HEK293 (cell line): ENCODE measurements at regions not wholly inside any gene's neighbourhood (a gene's known extent, or its start where the extent isn't known, plus 50 kb on each side); places are given as distances from the start of the nearest gene placed in this dataset.

Source experiments
- CTCF ChIA-PET: fragments of 350-600 bp; formaldehyde crosslinking; extraction: SDS; loops from one replicate; lab custom pipeline; 2021; ENCODE audit warnings: antibody characterized with exemption; lab: Yijun Ruan, JAX
- POLR2A ChIA-PET: fragments of 300-600 bp; formaldehyde crosslinking; extraction: SDS; loops from one replicate; lab custom pipeline; 2020; ENCODE audit warnings: antibody characterized with exemption, inconsistent platforms; lab: Yijun Ruan, JAX
- H3K27ac ChIP-seq: fragments of 200-500 bp; sonication (Bioruptor generic); 2 replicates; pipeline ENCODE4 v1.5.1; 2014; ENCODE audit warnings: low read depth, low read length, control low read depth, inconsistent platforms; ENCODE audit errors: extremely low read depth
- H3K36me3 ChIP-seq, 2 experiments: fragments of 200-500 bp in 1 of 2; sonication (Bioruptor generic) in 1 of 2; 1 replicate in 1 of 2; 2 replicates in 1 of 2; pipeline ENCODE4 v1.5.1; 2014 to 2017; ENCODE audit warnings: inconsistent platforms in 2 of 2, low read length in 2 of 2; ENCODE audit not compliant: control insufficient read depth in 2 of 2, insufficient read depth in 1 of 2
- H3K4me1 ChIP-seq: fragments of 200-500 bp; sonication (Bioruptor generic); 2 replicates; pipeline ENCODE4 v1.5.1; 2014; ENCODE audit warnings: mild to moderate bottlenecking, low read length, inconsistent platforms; ENCODE audit not compliant: control insufficient read depth, insufficient read depth
- H3K4me3 ChIP-seq: 2 replicates; pipeline ENCODE4 v1.5.1; 2011; ENCODE audit warnings: low read depth, mild to moderate bottlenecking, control low read depth, low read length, moderate library complexity
- H3K9me3 ChIP-seq: fragments of 200-500 bp; sonication (Bioruptor generic); 2 replicates; pipeline ENCODE4 v1.5.1; 2014; ENCODE audit warnings: low read depth, low read length, inconsistent platforms; ENCODE audit not compliant: control insufficient read depth, insufficient read depth
- ATF2 ChIP-seq: fragments of 450-650 bp; formaldehyde crosslinking; IDR thresholded peaks from 2 replicates; pipeline ENCODE4 v1.5.1; 2016; ENCODE audit warnings: missing biosample characterization, missing genetic modification characterization, low read depth
- HIC1 ChIP-seq: fragments of 450-650 bp; formaldehyde crosslinking; IDR thresholded peaks from 2 replicates; pipeline ENCODE4 v1.5.1; 2016; ENCODE audit warnings: missing biosample characterization, missing genetic modification characterization
- PRDM2 ChIP-seq: fragments of 450-650 bp; formaldehyde crosslinking; IDR thresholded peaks from 2 replicates; pipeline ENCODE4 v1.5.1; 2016; ENCODE audit warnings: missing biosample characterization, missing genetic modification characterization, borderline replicate concordance
- TRIM28 ChIP-seq: IDR thresholded peaks from 2 replicates; pipeline ENCODE4 v1.6.1; 2011; ENCODE audit warnings: low read length, control low read depth, borderline replicate concordance
- YY2 ChIP-seq: fragments of 450-650 bp; formaldehyde crosslinking; IDR thresholded peaks from 2 replicates; pipeline ENCODE4 v1.5.1; 2016; ENCODE audit warnings: missing biosample characterization, missing genetic modification characterization
- ZNF114 ChIP-seq: fragments of 450-650 bp; formaldehyde crosslinking; IDR thresholded peaks from 2 replicates; pipeline ENCODE4 v1.5.0; 2017; ENCODE audit warnings: missing biosample characterization, missing genetic modification characterization
- ZNF138 ChIP-seq: fragments of 450-650 bp; formaldehyde crosslinking; IDR thresholded peaks from 2 replicates; pipeline ENCODE4 v1.5.1; 2016; ENCODE audit warnings: missing biosample characterization, missing genetic modification characterization, borderline replicate concordance
- ZNF2 ChIP-seq: fragments of 450-650 bp; formaldehyde crosslinking; IDR thresholded peaks from 2 replicates; pipeline ENCODE4 v1.5.1; 2016; ENCODE audit warnings: missing biosample characterization, missing genetic modification characterization
- ZNF529 ChIP-seq: fragments of 450-650 bp; formaldehyde crosslinking; IDR thresholded peaks from 2 replicates; pipeline ENCODE4 v1.5.1; 2017; ENCODE audit warnings: missing genetic modification characterization, missing biosample characterization; ENCODE audit not compliant: insufficient replicate concordance
- ZNF561 ChIP-seq: fragments of 450-650 bp; IDR thresholded peaks from 2 replicates; pipeline ENCODE4 v1.5.1; 2018; ENCODE audit warnings: missing biosample characterization, missing genetic modification characterization, borderline replicate concordance
- ZNF621 ChIP-seq: fragments of 450-650 bp; formaldehyde crosslinking; IDR thresholded peaks from 2 replicates; pipeline ENCODE4 v1.5.1; 2017; ENCODE audit warnings: missing biosample characterization, missing genetic modification characterization
- ZNF623 ChIP-seq: fragments of 450-650 bp; formaldehyde crosslinking; IDR thresholded peaks from 2 replicates; pipeline ENCODE4 v1.5.1; 2016; ENCODE audit warnings: missing biosample characterization, missing genetic modification characterization
- ZNF777 ChIP-seq: fragments of 450-650 bp; formaldehyde crosslinking; IDR thresholded peaks from 2 replicates; pipeline ENCODE4 v1.5.1; 2017; ENCODE audit warnings: missing biosample characterization, missing genetic modification characterization, borderline replicate concordance
- ZNF791 ChIP-seq: fragments of 450-650 bp; formaldehyde crosslinking; IDR thresholded peaks from 2 replicates; pipeline ENCODE4 v1.5.1; 2016; ENCODE audit warnings: missing biosample characterization, missing genetic modification characterization
- ZNF843 ChIP-seq: fragments of 450-650 bp; formaldehyde crosslinking; IDR thresholded peaks from 2 replicates; pipeline ENCODE4 v1.5.1; 2016; ENCODE audit warnings: missing biosample characterization, missing genetic modification characterization
- TF ChIP-seq, protein P1 (sequence below): fragments of 450-650 bp; formaldehyde crosslinking; IDR thresholded peaks from 2 replicates; pipeline ENCODE4 v1.5.1; 2016; ENCODE audit warnings: missing biosample characterization, missing genetic modification characterization
- TF ChIP-seq, protein P2 (sequence below): fragments of 450-650 bp; formaldehyde crosslinking; IDR thresholded peaks from 2 replicates; pipeline ENCODE4 v1.5.1; 2016; ENCODE audit warnings: missing biosample characterization, missing genetic modification characterization

- no peak for TF ChIP-seq HIC1 (tag by site-specific recombination)
Measured at GRCh38 chr1:29865051-29865450, 628.7 kb downstream of the PTPRU start (continued).

GRCh38 chr1:29864431-29865022 lies 628.2 kb downstream of the PTPRU start:
- Histone ChIP-seq H3K4me3 (no peak overlapping the region), H3K36me3 (no peaks in the 10 kb centered on the region), H3K4me1 (no peaks in the 10 kb centered on the region), H3K27ac (no peak overlapping the region), H3K9me3 (no peaks in the 10 kb centered on the region)
- ChIA-PET CTCF (interaction anchor here (0.6 to 1.2 kb wide), 2 partner anchors 16 to 270 kb away, joined by 3 read pairs; no protein-coding TSS in a partner anchor), POLR2A (no interaction called here)
- TF ChIP-seq ZNF623 = no peak
- no peak for TF ChIP-seq ZNF561
- no peak for TF ChIP-seq HIC1 (tag by site-specific recombination)
- no peak for TF ChIP-seq ZNF843 (tag by site-specific recombination)
- TF ChIP-seq YY2 (tag by site-specific recombination) = no peak
- TF ChIP-seq ATF2 = no peak
- TF ChIP-seq, protein P1, sequence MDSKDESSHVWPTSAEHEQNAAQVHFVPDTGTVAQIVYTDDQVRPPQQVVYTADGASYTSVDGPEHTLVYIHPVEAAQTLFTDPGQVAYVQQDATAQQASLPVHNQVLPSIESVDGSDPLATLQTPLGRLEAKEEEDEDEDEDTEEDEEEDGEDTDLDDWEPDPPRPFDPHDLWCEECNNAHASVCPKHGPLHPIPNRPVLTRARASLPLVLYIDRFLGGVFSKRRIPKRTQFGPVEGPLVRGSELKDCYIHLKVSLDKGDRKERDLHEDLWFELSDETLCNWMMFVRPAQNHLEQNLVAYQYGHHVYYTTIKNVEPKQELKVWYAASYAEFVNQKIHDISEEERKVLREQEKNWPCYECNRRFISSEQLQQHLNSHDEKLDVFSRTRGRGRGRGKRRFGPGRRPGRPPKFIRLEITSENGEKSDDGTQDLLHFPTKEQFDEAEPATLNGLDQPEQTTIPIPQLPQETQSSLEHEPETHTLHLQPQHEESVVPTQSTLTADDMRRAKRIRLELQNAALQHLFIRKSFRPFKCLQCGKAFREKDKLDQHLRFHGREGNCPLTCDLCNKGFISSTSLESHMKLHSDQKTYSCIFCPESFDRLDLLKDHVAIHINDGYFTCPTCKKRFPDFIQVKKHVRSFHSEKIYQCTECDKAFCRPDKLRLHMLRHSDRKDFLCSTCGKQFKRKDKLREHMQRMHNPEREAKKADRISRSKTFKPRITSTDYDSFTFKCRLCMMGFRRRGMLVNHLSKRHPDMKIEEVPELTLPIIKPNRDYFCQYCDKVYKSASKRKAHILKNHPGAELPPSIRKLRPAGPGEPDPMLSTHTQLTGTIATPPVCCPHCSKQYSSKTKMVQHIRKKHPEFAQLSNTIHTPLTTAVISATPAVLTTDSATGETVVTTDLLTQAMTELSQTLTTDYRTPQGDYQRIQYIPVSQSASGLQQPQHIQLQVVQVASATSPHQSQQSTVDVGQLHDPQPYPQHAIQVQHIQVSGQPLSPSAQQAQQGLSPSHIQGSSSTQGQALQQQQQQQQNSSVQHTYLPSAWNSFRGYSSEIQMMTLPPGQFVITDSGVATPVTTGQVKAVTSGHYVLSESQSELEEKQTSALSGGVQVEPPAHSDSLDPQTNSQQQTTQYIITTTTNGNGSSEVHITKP (tag by site-specific recombination) = no peak
- TF ChIP-seq ZNF777 (tag by site-specific recombination) = no peak
- no peak for TF ChIP-seq ZNF621
- no peak for TF ChIP-seq ZNF114 (tag by site-specific recombination)
- TF ChIP-seq, protein P2, sequence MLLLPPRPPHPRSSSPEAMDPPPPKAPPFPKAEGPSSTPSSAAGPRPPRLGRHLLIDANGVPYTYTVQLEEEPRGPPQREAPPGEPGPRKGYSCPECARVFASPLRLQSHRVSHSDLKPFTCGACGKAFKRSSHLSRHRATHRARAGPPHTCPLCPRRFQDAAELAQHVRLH (tag by site-specific recombination) = no peak
- no peak for TF ChIP-seq ZNF2 (tag by site-specific recombination)
- TF ChIP-seq TRIM28 = no peak

DNA sequence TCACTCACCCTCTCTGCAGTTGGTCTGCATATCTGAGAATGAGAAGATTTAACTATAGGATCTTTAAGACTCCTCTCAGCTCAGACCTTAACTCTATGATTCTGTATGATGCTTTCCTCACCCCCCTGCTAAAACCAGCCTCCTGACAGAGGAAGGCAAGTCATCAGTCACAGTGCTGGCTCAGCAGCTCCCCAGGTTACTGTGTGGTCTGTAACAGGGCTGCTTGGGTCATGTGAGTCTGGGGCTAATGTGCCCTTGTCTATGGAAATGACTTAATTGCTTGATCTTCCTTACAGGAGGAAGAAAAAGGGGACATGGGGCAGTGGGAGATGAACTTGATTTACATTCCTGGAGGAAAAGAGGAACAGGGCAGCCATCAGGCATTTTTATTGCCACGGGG lies 625.6 kb downstream of the PTPRU start:
- Histone ChIP-seq H3K36me3 (no peaks in the 10 kb centered on the region), H3K4me1 (no peaks in the 10 kb centered on the region), H3K27ac (no peak overlapping the region), H3K4me3 (no peak overlapping the region), H3K9me3 (no peaks in the 10 kb centered on the region)
- ChIA-PET CTCF (interaction anchor here (0.6 kb wide), 1 partner anchor 86 kb away, joined by 4 read pairs; no protein-coding TSS in a partner anchor), POLR2A (no interaction called here)
- TF ChIP-seq ZNF138 (tag by site-specific recombination) (no peak), ZNF529 (tag by site-specific recombination) (no peak), PRDM2 (no peak), ZNF791 (tag by site-specific recombination) (no peak)
